GM19463 (cell line): ENCODE measurements at regions not wholly inside any gene's neighbourhood (a gene's known extent, or its start where the extent isn't known, plus 50 kb on each side); places are given as distances from the start of the nearest gene placed in this dataset.
"Not testable (repeated sequence)": the region's sequence is repeated elsewhere in the genome, so short reads cannot be mapped to it uniquely, and the experiment has no call there.

Experiments used
- ATAC-seq: cut with Tn5 transposase; IDR thresholded peaks from one replicate; pipeline ENCODE4 v1.9.1; 2021; ENCODE audit warnings: mild to moderate bottlenecking, moderate library complexity; ENCODE audit not compliant: unreplicated experiment

DNA sequence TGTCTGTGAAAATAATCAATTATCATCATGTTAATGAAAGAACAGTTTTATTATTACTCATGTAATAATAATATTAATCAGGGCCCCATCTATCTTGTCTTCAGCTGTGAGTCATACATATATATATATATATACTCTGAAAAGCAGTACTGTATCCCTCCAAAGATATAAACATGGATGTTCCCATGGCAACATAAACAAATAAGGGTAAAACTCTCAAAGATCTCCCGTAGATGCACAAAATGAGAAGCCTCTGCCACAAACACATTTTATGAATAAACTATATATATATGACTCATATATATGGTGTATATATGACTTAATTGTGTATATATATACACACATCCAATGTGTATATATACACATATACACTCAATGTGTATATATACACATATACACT lies 163.8 kb upstream of the ARHGEF26 start:
- no peak for ATAC-seq

- no peak for ATAC-seq
Measured at GRCh38 chr3:153958635-153959595, 162.3 kb upstream of the ARHGEF26 start.

DNA sequence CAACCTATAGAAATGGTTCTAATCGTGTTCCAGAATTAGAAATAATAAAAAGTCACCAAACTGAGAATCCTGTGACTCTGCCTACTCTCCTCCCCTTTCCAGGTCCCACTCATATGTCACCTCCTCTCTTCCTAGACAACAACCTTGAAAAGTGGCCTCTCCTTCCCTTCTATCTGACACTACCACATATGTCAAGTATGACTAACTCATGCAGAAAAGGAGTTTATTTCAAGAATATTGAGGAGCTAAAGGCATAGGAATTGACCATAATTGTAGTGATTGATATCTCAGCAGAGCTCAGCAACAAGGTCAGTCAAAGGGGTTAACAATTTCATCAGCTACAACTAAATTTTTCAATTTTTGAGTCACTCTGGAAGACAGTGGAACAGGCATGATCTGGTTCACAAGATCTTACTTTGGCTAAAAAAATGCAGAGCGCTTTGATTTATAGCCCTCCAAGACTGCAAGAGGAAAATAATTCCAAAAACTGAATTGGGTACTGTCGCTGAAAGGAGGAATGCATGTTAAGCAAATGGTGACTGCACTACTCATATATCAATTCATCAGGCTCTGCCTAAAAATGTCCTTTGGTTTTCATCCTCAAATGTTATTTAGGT lies 160.6 kb upstream of the ARHGEF26 start:
- no peak for ATAC-seq

GRCh38 chr3:153961494-153961893 lies 159.7 kb upstream of the ARHGEF26 start:
- no peak for ATAC-seq

GRCh38 chr3:153963012-153963411 lies 158.2 kb upstream of the ARHGEF26 start:
- ATAC-seq: no peak

DNA sequence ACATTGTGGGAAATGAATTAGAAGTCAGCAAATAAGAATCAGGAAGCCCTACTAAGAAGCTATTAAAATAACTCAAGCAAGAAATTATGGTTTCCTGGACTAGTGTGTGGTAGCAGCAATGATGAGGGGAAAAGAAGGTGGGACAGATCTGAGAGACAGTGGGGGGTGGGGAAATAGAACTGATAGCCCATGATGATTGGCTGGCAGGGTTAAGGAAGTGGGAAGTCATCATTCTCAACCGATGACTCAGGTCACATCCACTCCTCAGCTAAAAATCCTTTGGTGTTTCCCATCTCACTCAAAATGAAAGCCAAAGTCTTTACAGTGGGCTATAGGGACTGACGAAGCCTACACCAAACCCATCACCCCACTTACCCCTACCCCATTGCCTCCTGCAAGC lies 153.9 kb upstream of the ARHGEF26 start:
- ATAC-seq: peak; percentile 33

- peak; percentile 44 for ATAC-seq
Measured at GRCh38 chr3:153970047-153970446, 151.1 kb upstream of the ARHGEF26 start.

DNA sequence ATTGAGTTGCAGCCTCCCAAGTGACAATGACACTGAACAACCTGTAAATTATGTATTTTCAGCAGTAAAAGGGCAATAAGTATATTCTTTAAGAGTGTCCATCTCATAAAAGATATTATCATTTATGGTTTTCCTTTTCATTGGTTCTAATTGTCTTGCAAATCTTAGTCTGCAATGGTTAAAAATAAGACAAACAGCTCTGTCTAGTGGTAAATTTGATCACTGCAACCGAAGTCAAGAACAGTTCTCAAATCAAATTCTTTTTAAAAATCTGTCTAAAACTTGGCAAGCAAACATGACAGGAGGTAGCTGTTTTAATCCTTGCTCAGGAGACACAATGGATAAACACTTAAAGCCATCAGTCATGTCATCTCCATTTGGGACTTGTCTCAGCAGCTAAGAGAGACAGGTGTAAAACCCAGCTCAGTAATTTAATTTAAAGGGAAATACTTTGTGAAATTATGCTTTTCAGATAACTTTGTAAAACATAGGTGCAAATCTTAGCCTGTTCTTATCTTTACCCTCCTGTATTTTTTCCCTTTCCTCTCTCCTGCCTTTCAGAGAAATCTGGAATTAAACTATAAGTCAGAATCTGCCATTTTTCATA lies 150.3 kb upstream of the ARHGEF26 start:
- no peak for ATAC-seq

- peak; percentile 65 for ATAC-seq
Measured at GRCh38 chr3:153972862-153973261, 148.3 kb upstream of the ARHGEF26 start.

GRCh38 chr3:153973722-153974265 lies 147.4 kb upstream of the ARHGEF26 start:
- ATAC-seq: peak; percentile 33

DNA sequence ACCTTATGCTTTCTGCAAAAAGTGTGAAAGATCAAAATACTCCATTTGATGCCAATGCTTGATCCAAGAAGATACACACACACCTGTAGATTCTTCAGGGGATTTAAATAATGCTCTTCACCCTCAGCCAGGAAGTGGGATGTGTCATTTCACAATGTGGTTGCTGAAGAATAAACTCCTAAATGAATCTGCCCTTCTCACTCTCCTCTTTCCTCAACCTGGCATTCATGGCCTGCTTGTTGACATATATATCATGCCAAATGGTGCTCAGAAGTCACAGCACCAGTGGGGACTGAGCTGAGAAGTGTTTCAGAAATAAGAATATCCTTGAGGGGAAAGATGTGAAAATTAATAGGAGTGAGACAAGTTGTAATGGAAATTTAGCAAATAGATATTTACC lies 146.6 kb upstream of the ARHGEF26 start:
- peak; percentile 21 for ATAC-seq

DNA sequence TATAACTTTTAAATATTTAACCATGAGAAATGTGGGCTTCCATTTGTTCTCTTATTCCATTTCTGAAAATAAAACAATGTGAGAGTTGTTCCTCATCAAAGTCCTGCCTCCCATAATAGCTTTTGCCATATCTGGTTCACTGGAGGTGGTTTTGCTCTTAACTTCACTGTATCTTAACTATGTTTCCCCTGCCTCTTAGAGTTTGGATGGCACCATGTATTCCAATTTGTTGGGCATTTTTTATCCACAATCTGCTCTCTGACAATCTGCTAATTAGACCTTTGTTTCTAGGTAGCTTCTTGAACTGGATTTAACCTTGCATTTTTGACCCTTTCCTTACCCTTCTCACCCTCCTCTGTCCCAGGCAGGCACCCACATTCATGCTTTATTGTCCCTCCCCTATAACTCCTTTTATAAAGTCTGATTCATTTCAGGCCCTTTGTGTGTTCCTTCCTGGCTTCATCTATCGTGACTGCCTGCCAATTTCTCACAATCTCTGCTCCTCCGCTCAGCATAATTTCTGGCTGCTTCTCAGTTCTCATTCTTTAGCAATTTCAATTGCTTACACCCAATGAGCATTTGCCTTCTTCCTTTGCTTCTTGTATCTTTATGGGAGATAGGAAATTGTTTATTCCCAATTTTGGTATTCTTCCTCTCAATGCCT lies 144.2 kb upstream of the ARHGEF26 start:
- ATAC-seq: no peak

DNA sequence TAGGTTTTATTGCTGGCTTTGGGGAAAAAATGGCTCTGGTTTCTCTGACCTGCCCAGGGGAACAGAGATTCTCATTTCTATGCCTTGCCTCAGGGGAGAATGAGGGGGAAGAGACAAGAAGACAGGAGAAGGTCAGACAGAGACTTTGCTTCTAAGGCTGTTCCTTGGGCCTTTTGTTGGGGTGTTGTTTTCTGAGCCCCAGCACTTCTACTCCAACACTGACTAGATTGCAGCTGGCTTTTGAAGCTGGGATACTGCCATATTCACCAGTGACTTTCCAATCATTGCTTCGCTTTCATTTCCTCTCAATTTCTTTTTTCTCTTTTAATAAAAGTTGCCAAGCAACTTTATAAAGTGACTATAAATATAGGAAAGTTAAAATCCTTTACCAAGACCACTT lies 143.2 kb upstream of the ARHGEF26 start:
- ATAC-seq: no peak

- no peak for ATAC-seq
Measured at GRCh38 chr3:153979418-153980251, 141.6 kb upstream of the ARHGEF26 start.

- ATAC-seq: no peak
Measured at GRCh38 chr3:153980252-153980590, 141.0 kb upstream of the ARHGEF26 start.

DNA sequence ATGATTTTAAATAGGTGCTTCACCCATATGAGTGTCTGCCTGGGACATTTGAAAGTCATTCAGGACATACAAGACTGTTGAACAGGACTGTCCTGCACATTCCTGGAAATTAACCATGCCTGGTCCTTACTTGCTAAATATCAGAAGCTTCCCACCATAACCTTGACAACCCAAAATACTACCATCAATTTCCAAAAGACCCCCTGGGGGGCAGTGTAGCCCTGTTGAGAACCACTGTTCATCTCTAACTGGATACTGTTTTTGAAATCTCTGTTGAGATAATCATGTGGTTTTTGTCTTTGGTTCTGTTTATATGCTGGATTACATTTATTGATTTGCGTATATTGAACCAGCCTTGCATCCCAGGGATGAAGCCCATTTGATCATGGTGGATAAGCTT lies 123.8 kb upstream of the ARHGEF26 start:
- ATAC-seq: not testable (repeated sequence)

- ATAC-seq: no peak
Measured at GRCh38 chr3:154003649-154004048, 117.5 kb upstream of the ARHGEF26 start.

GRCh38 chr3:154011036-154011435 lies 110.2 kb upstream of the ARHGEF26 start:
- no peak for ATAC-seq

- no peak for ATAC-seq
Measured at GRCh38 chr3:154013736-154014135, 107.5 kb upstream of the ARHGEF26 start.

GRCh38 chr3:154015307-154015706 lies 105.9 kb upstream of the ARHGEF26 start:
- ATAC-seq: no peak
